ENCODE measurements at regions not wholly inside any gene's neighbourhood (a gene's known extent, or its start where the extent isn't known, plus 50 kb on each side); places are given as distances from the start of the nearest gene placed in this dataset.

DNA sequence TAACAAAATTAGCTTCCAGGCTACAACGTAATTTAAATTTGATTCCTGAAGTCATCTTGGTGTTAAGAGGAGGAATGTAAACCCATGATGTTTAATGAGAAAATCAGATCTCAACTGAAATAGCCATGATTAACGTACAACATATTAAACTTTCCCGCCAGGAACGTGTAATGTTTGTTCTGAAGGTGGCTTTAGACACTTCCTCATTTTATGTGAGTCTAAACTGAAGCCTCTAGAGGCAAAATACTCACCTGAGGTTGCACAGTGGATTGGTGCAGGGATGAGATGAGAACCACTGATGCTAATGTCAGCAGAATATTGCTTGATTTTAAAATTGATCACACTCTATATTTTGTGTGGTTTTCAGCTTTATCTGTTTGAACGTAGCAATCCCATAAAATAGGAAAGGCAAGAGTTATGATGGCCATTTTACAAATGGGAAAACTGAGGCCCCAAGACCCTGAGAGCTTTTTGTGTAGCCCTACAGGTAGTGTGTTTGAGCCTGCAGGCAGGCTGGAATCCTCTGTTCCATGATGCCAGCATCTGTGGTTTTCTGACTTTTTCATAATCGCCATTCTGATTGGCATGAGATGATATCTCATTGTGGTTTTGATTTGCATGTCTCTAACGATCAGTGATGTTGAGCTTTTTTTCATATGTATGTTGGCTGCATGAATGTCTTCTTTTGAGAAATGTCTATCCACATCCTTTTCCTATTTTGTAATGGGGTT, 243.7 kb upstream of the BMPER start:
- DNase-seq: no peak

DNA sequence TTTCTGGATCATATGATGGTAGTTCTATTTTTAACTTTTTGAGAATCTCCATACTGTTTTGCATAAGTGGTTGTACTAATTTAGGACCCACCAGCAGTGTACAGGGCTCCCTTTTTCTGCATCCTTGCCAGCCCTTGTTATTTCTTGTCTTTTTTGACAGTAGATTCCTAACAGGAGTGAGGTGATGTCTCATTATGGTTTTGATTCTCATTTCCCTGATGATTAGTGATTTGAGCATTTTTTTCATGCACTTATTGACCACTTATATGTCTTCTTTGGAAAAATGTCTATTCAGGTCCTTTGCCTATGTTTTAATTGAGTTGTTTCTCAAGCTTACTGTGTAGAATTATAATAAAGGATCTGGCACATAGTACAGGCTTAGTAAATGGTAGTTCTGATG, 238.8 kb upstream of the BMPER start:
- no peak for DNase-seq

DNA sequence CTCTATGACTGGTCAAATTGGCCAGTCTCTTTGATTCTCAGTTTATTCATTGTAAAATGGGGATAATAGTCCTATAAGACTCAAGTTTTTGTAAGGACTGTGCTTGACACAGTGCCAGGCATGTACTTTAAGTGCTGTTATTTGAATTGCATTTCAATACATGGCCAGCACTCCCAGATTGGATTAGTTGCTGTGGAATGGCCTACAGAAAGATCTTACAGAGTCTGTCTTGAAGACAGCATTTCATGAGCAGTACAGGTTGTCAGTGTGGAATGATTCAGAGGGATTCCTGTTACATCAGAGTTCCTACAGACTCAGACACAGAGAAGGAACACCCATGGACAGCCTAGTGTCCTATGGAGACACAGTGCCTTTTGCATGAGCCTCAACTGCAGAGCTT, 238.1 kb upstream of the BMPER start:
- no peak for DNase-seq

DNA sequence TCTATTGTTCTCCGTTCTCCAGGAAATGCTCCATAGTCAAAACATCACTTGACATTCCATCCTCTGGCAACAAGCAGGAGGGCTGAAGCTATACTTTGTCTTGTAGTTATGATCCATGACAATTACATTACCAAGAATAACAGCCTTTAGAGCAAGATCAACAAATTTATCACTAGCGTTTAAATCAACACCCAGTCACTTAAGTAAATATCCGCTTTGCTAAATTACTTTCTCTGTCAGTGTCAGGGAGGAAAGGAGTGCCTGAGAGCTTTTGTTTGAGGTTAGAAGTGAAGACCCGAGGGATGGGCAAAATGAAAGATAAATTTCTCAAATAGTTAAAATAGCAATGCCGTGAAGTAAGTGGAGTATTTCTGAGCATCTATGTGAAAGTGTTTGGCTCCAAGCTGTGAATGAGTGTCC, 236.1 kb upstream of the BMPER start:
- peak; percentile 54 for DNase-seq

DNA sequence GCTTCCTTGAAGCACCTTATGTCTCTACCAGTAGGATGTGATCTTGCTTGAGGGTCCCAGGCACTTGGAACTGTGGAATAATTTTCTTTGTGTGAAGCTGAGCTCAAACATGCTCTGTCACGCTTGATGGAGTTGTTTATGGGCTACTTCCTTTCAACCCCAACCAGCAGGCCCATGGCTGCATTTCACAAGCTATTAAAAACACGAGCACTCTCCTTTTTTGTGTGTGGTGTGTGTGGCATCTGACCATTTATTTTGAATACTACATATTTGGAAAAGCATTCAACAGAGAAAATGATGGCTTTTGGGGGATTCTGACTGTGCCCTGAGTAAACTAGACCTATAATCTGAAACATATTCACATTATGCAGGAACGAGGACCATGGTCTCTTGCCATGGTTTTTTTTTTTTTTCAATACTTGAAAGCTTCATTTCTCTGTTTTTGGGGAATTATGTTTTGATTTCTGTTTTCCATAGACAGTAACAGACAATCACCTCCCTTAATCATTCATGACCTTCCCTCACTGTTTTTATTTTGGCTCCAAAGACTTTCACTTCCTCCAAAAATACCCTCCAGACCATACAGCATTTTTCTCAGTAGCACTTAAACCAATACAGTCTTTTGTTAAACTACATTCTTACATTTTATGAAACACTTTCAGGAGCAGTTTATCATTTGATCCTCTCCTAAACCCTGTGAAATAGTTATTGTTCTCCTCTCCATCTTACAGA, 233.6 kb upstream of the BMPER start:
- DNase-seq: peak; percentile 40

DNA sequence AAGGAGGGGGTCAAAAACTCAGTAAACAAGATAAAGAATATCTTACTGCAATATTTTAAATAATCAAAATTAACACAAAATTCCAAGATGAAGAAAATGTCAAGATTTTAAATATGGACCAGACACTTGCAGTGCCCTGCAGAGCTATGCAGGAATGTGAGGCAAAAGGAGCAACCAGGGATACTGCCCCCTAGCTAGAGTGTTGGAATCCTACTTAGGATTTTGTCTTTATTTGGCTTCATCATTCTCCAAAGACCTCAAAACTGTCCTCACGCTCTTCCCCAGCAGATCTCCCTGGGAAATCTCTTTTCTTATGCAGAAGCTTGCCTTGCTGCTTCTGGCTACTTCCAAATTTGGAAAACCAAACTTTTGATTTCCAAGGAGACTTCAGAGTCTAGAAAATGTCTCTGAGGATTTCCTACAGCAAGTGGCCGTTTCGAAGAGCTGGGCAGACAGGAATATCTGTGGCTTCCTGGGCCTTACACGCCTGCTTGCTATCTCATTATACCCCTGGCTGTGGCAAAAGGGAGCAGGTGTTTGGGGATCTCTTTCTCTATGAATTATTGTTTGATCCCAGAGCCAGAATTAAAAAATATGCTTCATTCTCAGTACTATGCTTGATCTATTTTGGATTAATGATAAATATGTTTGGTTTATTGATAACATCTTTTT, 232.2 kb upstream of the BMPER start:
- DNase-seq: no peak

DNA sequence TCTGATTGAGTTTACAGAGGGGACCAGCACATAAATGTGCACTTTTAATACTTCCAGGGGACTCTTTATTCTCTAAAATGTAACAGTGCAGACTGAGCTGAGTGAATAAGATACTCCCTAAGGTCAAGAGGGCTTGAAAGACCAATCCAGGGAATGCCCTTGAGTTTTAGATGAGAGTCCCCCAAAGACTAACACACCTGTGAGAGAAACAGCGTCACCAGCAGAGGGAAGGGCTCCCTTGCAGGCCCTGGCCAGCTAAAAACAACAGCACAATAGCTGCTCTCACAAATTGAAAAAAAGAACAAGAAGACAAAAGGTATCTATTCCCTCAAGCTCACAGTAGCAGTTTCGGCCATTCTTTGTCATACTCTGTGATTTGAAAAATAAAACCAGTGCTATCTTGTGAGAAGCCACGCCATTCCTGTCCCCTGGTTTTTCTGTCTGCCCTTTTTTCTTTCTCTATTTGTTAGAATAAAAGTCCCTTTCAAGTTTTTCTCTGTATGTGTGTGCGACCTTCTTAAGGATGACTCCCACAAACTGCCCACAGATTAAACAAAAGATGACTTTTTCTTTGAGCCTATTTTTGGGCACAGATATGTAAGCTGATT, 230.4 kb upstream of the BMPER start:
- no peak for DNase-seq

DNA sequence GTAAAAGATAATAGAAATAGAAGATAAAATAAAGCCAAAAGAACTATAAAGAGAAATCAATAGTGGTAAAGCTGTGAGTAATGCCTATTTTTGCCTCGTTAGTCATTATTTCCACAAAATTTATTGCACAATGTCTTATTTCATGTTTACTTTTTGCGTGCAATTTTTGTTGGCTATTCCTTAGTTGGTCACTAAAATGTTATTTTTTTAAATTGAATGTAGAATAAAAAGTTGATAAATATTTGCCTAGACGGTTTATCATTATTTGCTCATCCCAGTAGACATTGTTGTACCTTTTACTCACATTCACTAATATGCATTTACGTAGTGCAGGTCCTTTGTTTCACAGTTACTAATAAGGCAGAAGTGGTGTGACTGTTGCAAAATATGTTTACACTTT, 227.8 kb upstream of the BMPER start:
- no peak for DNase-seq

DNA sequence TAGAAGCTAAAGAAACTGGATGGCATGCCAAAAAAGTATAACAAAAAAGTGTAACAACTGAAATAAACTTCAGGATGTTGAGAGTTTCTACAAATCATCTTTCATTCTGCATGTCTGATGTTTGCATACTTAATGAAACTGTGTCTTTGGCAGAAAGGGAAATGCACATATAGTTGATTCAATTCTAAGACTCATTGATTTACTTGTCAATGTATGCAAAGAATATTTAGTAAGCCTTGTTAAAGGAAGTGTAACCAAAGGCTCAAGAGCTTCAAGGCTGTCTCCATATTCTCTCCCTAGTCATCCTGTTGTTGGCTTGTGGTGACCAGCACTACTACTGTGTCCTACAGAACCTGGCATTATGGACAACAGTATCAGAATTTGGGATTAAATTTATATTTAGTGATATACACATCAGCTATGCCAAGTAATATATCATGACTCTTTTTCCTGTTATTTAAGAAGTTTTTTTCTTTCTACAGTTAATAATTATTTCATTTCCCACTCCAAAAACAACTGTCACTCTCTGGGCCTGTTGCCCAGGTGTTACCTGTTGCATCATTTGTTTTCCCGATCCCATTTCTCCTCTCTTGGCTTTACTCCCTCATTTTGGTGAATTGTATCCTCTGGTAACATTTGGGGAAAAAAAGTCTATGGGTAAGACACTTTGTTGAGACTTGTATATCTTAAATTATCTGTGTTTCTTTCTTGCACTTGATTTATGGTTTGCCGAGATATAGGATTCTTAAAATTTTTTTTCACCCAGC, 226.6 kb upstream of the BMPER start:
- no peak for DNase-seq

DNA sequence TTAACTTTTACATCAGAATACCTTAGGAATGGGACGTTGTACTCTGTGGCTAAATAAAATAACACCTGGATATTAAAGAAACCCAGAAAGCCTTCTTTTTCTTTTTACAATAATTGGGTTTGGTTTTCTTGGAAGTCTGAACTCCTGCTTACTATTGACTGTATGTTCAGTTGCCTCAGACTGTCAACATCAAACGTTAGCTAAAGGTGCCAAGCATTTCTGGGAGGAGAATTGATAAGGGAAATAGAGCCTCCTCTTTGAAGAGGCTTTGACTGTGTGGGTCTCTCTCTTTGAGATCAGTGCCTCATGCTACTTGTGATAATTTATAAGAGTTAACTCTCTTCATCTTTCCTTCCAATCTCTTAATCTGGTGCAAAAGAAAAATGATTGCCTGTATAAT, 224.7 kb upstream of the BMPER start:
- no peak for DNase-seq

DNA sequence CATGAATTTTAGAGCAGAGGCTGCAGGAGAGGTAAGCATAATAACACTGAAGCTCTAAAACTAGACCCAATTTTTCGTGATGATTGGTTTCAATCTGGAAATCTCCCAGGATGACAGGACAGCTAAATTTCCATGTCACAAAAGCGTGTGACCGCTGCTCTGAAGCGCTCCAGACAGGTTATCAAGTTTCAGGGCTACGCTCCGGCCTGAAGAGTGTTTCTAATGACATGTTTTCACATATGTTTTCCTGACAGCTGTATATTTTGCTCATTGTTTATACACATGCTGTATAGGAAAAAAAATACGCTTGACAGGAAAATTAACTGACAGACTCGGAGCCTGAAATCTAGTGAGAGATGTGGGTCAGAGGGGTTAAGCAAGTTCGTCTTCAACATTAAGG, 219.8 kb upstream of the BMPER start:
- no peak for DNase-seq

DNA sequence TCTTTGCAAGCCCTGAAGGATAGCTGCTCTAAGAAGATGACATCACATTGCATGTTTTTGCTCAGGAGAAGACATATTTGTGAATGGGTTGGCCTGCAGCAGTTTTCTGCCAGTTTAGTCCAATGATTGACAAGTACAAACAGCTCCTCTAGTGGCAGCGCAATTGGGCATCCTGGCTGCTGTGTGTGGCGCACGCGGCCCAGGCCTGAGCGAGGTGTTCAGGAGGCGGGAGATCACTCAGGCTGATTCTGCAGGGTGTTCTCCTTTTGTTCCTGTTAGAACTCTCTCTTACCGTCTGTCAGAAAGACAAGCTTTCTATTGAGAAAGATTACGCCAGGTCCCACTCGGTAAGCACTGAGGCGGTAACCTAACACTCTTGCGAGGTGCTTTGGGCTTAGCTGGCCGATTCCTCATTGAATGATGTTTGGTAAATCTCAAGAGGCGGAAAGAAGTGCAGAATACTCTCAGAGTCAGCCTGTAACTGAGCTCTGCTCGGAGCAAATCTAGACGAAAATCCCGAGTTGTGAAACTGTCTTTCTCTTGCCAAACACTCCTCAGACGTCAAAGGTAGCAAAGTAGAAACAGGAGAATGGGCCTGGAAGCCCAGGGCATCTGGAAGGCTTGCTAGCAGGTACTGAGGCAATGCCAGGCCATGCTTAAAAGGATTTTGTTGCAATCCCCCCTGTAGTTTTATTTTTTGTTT, 219.2 kb upstream of the BMPER start:
- DNase-seq: no peak

DNA sequence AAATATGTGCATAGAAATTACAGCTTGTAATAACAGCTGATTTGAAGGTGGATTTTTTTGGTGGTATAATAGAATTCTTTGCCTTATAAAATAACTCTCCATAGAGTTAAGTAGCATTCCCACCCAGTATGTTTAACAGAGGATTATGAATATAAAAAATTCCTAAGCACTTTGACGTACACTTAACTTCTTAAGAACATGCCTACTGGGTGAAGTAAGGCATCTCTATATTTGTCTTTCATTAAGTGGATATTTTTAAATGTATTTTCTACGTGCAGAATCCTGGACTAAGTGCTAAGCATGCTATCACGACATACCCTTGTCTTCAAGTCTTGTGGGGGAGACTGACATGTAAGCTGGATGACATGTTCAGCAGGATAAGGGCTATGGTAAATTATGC, 217.7 kb upstream of the BMPER start:
- DNase-seq: no peak

DNA sequence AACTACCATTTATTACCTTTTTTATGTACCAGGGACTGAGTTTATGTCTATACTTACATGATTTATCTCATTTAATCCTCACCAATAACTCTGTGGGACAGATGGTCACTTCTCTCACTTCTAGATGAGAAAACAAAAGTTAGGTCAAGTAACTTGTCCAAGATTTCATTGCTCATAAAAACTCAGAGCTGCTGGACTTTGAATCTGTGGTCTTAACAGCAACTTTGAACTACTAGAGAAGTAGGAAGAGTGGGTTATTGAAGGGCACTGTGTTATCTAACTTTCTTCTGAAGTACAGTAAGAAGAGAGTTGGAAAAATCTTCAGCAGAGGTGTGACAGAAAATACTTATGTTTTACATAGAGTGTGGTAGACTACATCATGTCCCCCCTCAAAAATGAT, 214.2 kb upstream of the BMPER start:
- no peak for DNase-seq

DNA sequence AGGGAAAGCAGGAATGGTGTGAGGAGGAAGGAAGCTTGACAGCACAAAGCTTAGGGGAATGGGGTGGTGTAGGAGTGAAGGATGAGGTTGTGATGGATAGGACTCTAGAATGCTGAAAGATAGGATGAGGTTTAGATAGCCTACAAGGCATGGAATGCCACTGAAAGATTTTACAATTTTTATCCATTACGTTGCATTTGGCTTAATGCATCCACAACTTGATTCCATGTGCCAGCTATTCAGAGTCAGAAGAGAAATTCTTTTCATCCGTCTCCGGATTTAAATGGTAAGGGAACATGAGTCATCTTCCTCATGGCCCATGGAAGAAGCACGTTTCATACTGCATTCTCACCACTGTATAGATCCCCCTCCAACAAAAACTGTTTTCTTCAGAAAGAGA, 212.4 kb upstream of the BMPER start:
- no peak for DNase-seq

DNA sequence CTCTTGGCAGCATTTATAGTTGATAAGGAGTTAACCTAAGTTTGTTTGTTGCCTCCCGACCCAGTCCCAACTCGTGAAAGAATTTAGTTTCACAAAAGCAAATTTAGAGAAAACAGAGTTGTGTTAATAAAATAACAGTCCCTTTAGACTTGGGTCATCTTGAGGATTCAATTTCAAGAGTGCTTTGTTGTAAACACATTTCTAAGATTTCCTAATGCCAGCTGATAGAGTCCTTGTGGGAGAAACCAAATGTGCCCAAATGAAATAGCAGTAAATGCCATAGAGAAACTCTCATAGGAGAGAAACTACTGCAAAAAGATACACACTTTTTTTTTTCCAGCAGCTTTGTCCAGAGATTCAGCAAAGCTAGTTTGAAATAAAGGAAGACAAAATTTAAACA, 211.3 kb upstream of the BMPER start:
- no peak for DNase-seq

DNA sequence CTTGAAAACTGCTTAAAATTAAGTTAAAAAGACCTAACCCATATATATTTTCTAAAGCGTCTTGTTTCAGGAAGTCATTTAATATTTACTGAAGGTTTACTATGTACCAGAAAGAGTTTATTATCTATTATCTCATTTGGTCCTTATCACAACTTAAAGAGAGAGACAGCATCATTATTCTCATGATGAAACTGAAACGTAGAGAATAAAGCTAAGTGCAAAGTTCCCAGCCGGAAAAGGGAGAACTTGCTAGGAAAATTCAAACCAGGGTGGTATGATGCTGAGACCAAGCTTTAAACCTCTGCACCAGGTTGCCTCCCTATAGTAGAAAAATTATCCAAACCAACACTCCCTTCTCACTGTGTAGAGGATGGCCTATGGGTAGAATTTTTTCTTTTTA, 207.7 kb upstream of the BMPER start:
- DNase-seq: no peak

DNA sequence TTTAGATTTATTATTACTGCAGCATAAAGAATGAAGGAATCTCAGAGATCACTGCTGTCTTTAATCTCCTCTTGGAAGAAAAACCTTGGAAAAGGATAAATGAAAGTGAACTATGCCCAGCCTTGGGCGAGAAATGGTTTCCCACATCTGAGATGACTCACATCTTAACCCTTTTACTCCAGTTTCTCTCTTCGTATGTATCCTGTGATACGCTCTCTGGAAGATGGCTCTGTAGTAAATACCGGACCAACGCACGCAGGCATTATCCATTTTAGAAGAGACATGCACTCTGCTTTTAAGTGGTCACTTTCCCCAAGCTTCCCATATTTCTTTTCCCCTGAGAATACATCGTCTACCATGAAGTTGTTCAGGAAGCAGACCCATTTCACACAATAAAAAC, 207.3 kb upstream of the BMPER start:
- no peak for DNase-seq

DNA sequence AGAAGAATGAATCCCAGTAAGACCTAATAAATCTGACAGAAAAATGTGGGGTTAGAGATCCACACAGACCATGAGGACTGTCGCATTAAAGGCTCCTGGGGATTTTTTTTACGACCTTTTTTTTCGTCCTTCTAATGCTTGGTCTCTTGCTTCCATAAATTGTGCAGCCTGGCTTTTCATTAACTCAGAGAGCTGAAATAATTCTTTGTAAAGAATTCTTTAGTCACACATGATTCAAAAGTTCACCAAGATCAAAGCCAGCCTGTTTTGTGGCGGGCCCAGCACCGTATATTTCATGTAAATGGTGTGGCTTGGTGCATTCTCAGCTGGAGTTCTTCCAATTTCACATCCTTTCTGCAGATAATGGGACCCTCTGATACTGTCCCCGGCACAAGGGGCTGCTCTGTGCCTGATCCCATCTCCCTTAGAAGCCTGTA, 206.6 kb upstream of the BMPER start:
- DNase-seq: no peak

DNA sequence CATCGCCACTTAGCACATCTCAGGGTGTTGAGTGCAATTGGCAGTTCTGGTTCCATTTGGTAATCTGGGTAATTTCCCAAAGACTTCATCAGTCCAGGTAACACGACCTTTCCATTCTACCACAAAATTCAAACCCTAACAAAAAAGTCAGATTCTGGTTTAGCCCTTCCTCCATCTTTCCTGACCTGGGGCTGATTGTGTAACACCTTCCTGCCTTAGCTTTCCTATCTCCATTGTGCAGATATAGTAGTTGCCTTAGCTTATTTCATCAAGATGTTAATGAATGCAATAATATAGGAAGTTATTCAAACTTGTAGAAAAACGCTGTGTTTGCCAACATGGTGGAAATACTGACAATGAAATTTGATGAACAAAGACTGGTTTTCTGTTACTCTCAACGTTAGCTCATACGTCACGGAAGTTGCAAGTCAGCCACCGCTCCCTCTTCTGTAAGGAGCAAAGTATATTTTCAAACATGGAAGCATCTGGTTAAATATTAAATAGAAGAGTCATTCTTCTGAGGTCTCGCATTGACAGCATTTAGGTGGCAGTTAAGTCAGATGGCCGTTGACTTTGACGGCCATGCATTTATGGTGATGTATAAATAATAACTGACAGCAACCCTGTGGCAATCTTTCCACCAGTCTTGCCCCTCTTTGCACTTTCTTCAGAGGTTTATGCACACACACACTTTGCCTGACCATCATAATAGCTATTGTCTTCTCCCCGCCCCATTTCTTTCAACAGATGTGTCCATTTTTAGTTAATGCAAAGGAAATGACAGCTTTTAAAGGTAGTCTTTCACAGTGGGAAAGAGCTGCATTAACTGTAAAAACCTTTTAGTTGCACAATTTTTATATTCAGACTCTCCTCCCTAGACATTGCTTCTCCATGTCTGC, 205.1 kb upstream of the BMPER start:
- DNase-seq: no peak

DNA sequence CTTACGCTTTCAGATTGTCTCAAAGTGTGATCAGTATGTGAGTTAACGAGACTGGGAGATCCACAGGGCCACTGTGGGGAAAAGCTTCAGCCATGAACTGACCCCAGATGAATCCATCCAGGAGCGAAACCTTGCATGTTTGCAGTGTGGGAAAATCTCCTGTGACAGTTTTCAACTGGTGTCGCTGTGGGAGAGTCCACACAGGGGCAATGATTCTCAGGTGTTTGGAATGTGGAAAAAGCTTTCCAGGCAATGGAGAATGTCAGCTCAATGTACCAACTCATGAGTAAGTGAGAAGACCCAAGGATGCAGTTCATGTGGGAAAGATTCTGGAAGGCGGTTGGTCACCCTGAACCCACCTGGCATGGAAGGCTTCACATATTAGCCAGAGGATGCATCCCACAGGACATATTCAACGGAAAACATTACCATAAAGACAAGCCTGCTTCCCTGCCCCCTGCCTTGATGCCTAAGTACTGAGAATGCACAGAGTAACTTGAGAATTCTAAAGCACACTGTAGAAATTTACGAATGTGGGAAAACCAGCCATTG, 204.1 kb upstream of the BMPER start:
- no peak for DNase-seq
